Endothelial cell of umbilical vein (primary cell): ENCODE measurements at regions not wholly inside any gene's neighbourhood (a gene's known extent, or its start where the extent isn't known, plus 50 kb on each side); places are given as distances from the start of the nearest gene placed in this dataset.

Experiments
- GATA2 ChIP-seq: IDR thresholded peaks from 2 replicates; pipeline ENCODE4 v1.7.0; 2011; ENCODE audit warnings: low read depth, mild to moderate bottlenecking, moderate library complexity, mixed read lengths, low read length; ENCODE audit not compliant: insufficient read length, insufficient read depth
- JUN ChIP-seq: IDR thresholded peaks from 2 replicates; pipeline ENCODE4 v1.6.1; 2011; ENCODE audit warnings: borderline replicate concordance, low read depth; ENCODE audit not compliant: insufficient read length, insufficient read depth
- POLR2A ChIP-seq: IDR thresholded peaks from 2 replicates; pipeline ENCODE4 v1.6.1; 2012; ENCODE audit warnings: low read depth, mild to moderate bottlenecking, control low read depth, low read length
- POLR2AphosphoS5 ChIP-seq: IDR thresholded peaks from 2 replicates; pipeline ENCODE4 v1.6.1; 2012; ENCODE audit warnings: low read depth, mild to moderate bottlenecking, control low read depth, low read length, moderate library complexity; ENCODE audit not compliant: insufficient read depth
- TF ChIP-seq, protein P1 (sequence below), 2 donors: IDR thresholded peaks; 1 replicate in 1 of 2; 2 replicates in 1 of 2; pipeline ENCODE4 v1.5.1; 2011; ENCODE audit warnings: low read length in 2 of 2, mild to moderate bottlenecking in 2 of 2, moderate library complexity in 2 of 2, control low read depth in 1 of 2, inconsistent platforms in 1 of 2, low read depth in 1 of 2; ENCODE audit not compliant: insufficient read depth in 1 of 2; ENCODE audit errors: extremely low read depth in 1 of 2

DNA sequence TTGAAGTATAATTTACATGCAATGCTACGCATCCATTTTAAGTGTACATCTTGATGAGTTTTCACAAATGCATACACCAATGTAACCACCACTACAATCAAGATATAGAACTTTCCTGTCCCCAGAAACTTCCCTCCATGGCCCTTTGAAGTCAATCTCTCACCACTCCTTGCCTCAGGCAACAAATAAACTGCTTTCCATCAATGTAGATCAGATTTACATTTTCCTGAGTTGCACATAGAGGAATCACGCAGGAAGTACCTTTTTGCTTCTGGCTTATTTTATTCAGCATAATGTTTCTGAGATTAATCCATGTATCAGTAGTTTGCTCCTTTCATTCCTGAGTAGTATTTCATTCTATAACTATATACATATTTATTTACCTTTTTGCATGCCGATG is 59.6 kb upstream of the NNAT start:
- TF ChIP-seq, protein P1, sequence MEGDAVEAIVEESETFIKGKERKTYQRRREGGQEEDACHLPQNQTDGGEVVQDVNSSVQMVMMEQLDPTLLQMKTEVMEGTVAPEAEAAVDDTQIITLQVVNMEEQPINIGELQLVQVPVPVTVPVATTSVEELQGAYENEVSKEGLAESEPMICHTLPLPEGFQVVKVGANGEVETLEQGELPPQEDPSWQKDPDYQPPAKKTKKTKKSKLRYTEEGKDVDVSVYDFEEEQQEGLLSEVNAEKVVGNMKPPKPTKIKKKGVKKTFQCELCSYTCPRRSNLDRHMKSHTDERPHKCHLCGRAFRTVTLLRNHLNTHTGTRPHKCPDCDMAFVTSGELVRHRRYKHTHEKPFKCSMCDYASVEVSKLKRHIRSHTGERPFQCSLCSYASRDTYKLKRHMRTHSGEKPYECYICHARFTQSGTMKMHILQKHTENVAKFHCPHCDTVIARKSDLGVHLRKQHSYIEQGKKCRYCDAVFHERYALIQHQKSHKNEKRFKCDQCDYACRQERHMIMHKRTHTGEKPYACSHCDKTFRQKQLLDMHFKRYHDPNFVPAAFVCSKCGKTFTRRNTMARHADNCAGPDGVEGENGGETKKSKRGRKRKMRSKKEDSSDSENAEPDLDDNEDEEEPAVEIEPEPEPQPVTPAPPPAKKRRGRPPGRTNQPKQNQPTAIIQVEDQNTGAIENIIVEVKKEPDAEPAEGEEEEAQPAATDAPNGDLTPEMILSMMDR (IDR thresholded peaks at IDR 0.05; ENCODE audit: extremely low read depth in 1 of 2, insufficient read depth in 1 of 2, low read depth in 1 of 2, low read length in 2 of 2): no peak
- no peak for TF ChIP-seq GATA2
- no peak for TF ChIP-seq POLR2A
- TF ChIP-seq JUN: no peak
- no peak for TF ChIP-seq POLR2AphosphoS5
